ENCODE measurements at regions not wholly inside any gene's neighbourhood (a gene's known extent, or its start where the extent isn't known, plus 50 kb on each side); places are given as distances from the start of the nearest gene placed in this dataset.

DNA sequence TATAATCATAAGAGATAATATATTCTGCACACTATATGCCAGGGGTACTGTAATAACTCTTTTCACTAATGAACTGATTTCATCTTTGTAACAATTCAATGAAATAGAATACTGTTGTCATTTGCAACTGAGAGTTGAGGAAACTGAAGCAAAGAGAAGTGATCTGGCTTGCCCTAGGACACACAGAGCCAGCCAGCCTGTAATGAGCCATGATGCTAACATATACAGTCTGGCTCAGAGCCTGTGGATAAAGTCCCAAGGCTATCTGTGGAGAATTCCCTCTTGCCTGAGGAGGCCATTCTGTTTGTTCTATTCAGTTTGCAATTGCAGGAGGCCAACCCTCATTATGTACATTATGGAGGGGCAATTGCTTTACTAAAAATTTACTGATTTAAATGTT lies 241.3 kb downstream of the CXCL12 start:
- Mint-ChIP-seq H3K9me3 (ENCODE audit: low read depth) (peaks cover 9% of the 10 kb centered on the region), H3K27me3 (no peaks in the 10 kb centered on the region), H3K4me3 (ENCODE audit: low read depth) (no peak overlapping the region), H3K27ac (no peak overlapping the region), H3K4me1 (ENCODE audit: low read depth) (no peaks in the 10 kb centered on the region), H3K36me3 (ENCODE audit: insufficient read depth) (no peaks in the 10 kb centered on the region)
- DNase-seq (ENCODE audit: low spot score, unreplicated experiment) = no peak
- TF ChIP-seq, protein P1, sequence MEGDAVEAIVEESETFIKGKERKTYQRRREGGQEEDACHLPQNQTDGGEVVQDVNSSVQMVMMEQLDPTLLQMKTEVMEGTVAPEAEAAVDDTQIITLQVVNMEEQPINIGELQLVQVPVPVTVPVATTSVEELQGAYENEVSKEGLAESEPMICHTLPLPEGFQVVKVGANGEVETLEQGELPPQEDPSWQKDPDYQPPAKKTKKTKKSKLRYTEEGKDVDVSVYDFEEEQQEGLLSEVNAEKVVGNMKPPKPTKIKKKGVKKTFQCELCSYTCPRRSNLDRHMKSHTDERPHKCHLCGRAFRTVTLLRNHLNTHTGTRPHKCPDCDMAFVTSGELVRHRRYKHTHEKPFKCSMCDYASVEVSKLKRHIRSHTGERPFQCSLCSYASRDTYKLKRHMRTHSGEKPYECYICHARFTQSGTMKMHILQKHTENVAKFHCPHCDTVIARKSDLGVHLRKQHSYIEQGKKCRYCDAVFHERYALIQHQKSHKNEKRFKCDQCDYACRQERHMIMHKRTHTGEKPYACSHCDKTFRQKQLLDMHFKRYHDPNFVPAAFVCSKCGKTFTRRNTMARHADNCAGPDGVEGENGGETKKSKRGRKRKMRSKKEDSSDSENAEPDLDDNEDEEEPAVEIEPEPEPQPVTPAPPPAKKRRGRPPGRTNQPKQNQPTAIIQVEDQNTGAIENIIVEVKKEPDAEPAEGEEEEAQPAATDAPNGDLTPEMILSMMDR (IDR thresholded peaks at IDR 0.05; ENCODE audit: unreplicated experiment) = no peak

DNA sequence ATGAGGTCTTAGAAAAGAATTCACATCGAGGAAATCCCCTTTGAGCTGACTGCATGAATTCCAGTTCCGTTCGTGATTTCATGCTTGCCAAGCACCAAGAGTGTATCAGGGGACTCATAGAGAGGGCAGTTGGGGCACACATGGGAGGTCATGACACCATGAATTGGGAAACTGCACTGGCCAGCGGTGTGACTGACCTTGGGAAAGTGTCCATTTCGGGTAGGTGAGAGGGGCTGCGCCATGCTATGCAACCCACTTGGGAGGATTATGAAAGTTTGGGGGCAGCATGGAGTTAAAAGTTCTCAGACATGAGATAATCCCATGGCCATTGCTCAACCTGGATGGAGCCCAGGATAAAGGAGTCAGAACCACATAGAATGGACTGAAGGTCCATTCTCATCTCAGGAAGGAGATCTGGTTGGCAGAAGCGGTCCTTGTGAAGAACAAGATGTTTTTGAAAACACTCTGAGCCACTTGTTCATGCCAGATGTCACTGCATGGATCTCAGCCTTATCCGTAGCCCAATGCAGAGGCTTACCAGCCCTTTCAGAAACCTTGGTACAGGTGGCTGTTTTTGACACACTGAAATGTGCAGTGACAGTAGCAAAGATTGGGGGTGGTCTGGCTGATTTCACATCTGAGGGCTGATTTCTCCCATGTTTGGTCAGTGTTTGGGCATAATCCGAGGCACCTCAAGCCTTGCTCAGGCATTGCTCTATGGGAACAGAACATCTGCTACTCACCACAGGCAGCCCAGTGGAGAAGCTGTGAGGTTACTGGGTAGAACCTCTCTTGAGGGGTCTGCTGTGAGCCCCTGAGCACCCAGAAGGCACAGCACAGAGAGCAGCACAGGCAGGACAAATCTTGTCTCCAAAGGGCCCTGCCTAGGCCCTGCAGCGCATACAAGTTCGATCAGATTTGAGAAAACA lies 252.3 kb downstream of the CXCL12 start:
- TF ChIP-seq, protein P1 (IDR thresholded peaks at IDR 0.05; ENCODE audit: unreplicated experiment) = no peak

DNA sequence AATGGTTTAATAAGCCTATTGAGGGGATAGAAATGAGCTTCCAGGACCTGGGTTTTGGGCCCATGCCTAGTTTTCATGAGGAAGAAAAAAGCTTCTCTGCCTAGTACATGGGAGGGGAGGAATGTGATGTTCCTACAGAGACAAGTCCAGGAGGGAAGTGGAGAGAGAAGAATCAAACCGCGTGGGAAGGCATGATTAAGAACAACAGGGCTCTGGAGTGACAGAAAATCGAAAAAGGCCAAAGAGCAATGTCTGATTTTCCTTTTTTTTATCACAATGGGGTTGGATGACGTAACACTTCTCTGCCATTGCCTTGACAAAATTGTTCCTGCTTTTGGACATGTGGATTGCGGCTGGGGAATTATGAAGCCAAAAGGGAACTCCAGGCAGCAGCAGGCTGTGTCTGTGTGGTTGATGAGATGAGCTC lies 258.6 kb downstream of the CXCL12 start:
- Mint-ChIP-seq H3K4me1 (ENCODE audit: low read depth) (peaks cover 8% of the 10 kb centered on the region), H3K27me3 (peaks cover 4% of the 10 kb centered on the region), H3K36me3 (ENCODE audit: insufficient read depth) (no peaks in the 10 kb centered on the region), H3K4me3 (ENCODE audit: low read depth) (no peak overlapping the region), H3K27ac (no peak overlapping the region), H3K9me3 (ENCODE audit: low read depth) (peaks cover 3% of the 10 kb centered on the region)
- TF ChIP-seq, protein P1 (IDR thresholded peaks at IDR 0.05; ENCODE audit: unreplicated experiment) = no peak
- DNase-seq (ENCODE audit: low spot score, unreplicated experiment) = no peak

More for the DNA sequence above, 252.3 kb downstream of the CXCL12 start:
- Mint-ChIP-seq H3K4me3 (ENCODE audit: low read depth) (no peak overlapping the region), H3K36me3 (ENCODE audit: insufficient read depth) (no peaks in the 10 kb centered on the region), H3K9me3 (ENCODE audit: low read depth) (peaks cover 3% of the 10 kb centered on the region), H3K4me1 (ENCODE audit: low read depth) (no peaks in the 10 kb centered on the region), H3K27me3 (no peaks in the 10 kb centered on the region), H3K27ac (no peak overlapping the region)
- no peak for DNase-seq (ENCODE audit: low spot score, unreplicated experiment)

DNA sequence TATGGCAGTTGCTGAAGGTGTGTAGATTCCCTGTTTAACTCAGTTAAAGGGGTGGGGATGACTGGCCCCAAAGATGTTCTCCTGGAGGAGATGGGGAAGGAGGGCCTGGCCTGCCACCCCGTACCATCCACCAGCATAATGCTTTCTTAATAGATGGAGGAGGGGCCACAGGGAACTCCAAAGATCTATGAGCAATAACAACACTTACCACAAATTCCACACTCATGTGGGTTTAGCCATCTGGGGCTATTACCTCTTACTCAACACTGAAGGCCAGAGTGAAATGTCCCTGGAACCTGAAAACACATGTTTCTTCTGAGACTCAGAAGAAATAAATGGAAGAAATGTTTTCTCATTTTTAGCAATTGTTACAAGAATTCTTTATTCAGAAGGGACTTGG lies 259.0 kb downstream of the CXCL12 start:
- Mint-ChIP-seq H3K27ac (no peak overlapping the region), H3K27me3 (peaks cover 4% of the 10 kb centered on the region), H3K4me3 (ENCODE audit: low read depth) (no peak overlapping the region), H3K36me3 (ENCODE audit: insufficient read depth) (no peaks in the 10 kb centered on the region), H3K9me3 (ENCODE audit: low read depth) (peaks cover 3% of the 10 kb centered on the region), H3K4me1 (ENCODE audit: low read depth) (peaks cover 8% of the 10 kb centered on the region)
- TF ChIP-seq, protein P1 (IDR thresholded peaks at IDR 0.05; ENCODE audit: unreplicated experiment) = no peak
- DNase-seq (ENCODE audit: low spot score, unreplicated experiment) = no peak

DNA sequence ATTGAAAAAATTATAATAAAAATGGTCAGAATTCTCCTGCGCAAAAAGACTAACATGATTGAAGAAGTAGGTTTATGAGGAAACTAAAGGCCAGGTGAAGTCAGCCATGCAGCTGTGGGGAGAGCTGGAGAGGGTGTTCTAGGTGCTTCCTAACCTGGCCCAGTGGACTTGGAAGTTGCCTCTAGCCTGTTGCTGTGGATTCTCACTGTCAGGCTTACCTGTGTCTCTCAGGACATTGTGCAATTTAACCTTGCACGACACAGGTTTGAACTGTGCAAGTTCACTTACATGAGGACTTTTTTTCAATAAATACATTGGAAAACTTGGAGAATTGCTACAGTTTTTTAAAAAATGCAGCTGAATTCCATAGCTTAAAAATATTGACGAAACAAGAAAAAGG lies 266.4 kb downstream of the CXCL12 start:
- no peaks in the 10 kb centered on the region for H3K27me3 Mint-ChIP-seq
- DNase-seq (ENCODE audit: low spot score, unreplicated experiment) = no peak
- H3K4me1 Mint-ChIP-seq (ENCODE audit: low read depth) = no peaks in the 10 kb centered on the region
- H3K27ac Mint-ChIP-seq = no peak overlapping the region
- TF ChIP-seq, protein P1 (IDR thresholded peaks at IDR 0.05; ENCODE audit: unreplicated experiment) = no peak
- H3K9me3 Mint-ChIP-seq (ENCODE audit: low read depth) = peaks cover 4% of the 10 kb centered on the region
- H3K36me3 Mint-ChIP-seq (ENCODE audit: insufficient read depth) = no peaks in the 10 kb centered on the region
- H3K4me3 Mint-ChIP-seq (ENCODE audit: low read depth) = no peak overlapping the region
